ENCODE measurements at regions not wholly inside any gene's neighbourhood (a gene's known extent, or its start where the extent isn't known, plus 50 kb on each side); places are given as distances from the start of the nearest gene placed in this dataset.
"Not testable (repeated sequence)": the region's sequence is repeated elsewhere in the genome, so short reads cannot be mapped to it uniquely, and the experiment has no call there.

DNA sequence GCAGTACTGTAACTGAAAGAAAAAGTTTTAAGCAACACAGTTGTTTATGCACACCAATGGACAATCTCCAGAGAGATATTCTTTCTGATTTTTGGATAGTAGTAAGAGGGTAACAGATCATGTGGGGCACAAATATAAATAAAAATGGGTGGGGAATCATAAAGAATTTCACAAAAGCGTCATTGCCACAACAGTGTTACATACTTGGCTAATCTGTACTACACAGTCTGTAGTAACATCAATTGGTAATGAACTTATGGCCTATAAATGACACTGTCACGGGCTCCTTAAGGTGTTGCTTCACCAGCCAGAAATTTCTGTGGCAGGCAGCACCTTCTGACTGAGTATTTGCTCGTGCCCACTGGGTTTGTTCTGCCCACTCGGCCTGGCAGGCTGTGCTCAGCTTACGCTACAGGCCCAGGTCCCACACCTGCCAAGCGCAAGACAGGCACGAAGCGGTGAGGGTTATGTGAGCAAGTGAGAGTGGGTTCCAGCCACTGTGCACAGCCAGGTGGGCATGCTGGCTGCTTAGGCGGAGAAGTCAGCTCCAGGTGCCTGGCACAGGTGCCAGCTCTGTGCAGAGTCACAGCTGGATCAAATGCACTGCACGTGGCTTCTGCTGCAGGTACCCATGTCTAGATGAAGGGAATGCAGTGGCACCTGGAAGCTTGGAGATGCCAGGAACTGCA, 532.5 kb upstream of the SLC39A10 start:
- DNase-seq, result no peak

DNA sequence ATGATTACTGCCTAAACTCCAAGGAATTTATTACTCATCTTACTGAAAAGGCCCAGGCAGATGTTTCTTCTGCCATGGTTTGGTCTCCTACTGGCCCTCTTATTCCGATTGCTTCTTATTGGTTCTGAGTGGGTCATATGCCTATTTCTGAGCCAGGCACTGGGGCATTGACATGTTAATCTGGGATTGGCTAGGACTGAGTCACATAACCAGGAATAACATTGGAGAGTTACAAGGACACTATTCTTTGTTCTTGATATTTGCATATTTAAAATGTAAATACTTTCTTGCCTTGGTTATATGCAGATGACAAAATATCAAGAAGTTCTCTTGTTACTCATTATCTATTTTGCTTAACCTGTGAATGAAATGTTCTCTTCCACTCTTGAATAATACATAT, 534.4 kb upstream of the SLC39A10 start:
- DNase-seq, result no peak

DNA sequence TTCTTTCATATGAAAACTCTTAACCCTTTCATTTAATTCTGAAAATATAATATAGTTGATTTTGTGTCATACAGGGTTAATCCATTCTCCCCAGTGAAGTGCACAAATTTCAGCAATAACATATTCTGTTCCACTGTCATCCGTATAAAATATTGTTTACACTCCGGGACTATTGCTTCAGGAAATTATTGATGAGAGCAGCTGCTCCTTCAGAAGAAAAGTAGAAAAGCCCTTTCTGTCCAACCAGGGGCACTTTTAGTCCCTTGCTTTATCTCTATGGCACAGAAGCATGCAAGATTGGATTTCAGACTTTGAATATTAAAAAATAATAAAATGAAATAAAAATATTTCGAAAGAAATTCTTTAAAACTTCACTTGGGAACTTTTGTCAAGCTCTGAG, 535.7 kb upstream of the SLC39A10 start:
- no peak for DNase-seq

DNA sequence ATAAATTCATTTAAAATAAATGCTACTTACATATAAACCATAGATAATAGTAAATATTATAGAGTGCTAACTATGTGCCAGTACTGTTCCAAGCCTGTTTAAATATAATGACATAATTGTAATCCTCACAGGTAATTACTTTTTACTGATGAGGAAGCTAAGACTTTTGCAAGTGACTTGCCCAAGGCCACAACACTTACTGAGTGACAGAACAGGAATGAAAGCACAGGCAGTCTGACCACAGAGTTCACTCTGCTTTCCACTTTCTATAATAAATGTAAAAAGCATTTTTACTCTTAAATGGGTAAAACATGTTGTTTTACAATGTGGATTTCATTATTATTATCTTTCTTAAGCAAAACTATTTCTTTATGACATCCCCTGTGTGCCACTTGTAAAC, 537.8 kb upstream of the SLC39A10 start:
- no peak for DNase-seq

DNA sequence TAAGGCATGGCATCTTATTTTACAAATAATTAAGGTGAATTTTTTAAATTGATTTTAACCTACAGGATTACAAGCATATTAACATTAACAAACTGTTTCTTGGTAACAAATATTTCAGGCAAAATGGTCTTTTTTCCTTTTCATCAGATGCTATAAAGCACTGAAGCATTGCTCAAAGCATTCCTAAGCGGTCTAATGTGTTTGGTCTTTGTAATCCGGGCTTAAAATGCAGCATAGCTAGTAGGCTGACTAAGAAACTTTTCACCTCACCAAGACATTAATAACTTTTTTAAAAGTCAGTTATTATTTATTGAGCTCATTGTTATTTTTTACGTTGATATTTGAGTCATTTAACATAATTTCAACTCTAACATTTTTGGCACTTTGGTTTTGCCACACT, 538.8 kb upstream of the SLC39A10 start:
- no peak for DNase-seq

DNA sequence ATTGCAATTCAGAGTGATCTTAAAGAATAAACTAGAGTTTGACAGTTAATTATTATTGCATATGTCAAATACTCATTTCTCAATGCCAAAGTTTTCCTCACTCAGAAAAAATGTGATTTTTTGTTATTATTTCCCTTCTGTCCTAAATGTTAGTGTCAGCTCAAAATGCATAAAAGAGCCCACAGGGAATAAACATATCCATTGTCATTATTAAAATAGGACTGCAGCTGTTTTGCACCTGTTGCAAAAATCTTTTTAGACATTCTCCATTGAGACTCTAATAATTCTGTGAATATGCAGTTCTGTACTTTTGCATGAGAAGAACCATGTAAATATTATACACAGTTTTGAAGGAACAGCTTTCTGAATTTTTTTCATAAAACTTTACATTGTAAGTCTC, 540.0 kb upstream of the SLC39A10 start:
- DNase-seq, result no peak

DNA sequence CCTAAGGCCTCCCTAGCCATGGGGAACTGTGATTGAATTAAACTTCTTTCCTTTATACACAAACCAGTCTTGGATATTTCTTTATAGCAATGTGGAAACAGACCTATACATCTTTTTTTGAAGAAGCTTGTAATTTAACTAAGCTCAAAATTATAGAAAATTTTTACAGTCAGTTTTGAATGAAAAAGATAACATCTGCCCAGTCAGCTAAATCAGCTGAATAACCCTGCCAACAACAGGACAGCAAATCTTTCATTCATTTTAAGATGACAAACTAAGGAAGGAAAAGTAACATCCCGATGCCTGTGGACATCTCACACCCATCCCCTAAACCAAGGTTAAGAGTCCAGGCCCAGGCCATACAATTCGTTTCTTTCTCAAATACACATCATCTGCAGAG, 541.3 kb upstream of the SLC39A10 start:
- DNase-seq, result no peak

DNA sequence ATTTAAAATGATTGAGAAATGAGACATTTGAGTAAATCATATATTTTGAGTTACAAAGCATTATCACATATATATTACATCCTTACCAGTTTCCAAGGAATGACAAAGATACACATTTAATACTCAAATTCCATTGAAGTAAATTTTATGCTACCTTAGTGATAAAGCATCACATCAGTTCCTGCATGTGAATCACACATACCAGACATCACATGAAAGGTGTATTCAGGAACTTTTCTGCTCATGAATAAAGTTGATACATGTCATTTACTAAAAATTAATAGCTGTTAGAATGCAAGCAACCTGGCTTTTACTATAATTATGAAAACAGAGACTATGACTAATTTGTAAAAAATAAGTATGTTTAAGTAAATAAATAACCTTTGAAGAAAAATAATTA, 548.8 kb upstream of the SLC39A10 start:
- DNase-seq, result no peak

DNA sequence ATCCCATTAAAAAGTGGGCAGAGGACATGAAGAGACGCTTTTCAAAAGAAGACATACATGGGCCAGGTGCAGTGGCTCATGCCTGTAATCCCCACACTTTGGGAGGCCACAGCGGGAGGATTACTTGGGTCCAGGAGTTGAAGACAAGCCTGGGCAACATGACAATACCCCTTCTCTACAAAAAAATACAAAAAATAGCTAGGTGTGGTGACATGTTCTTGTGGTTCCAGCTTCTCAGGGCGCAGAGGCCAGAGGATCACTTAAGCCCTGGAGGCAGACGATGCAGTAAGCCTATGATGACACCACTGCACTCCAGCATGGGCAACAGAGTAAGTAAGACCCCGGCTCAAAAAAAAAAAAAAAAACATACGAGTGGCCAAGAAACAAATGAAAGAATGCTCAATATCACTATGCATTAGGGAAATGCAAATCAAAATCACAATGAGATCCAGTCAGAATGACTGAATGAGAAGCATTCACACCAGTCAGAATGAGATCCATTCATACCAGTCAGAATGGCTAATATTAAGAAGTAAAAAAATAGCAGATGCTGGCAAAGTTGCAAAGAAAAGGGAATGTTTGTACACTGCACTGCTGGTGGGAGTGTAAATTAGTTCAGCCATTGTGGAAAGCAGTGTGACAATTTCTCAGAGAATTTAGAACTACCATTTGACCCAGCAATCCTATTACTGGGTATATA, 550.2 kb upstream of the SLC39A10 start:
- no peak for DNase-seq

DNA sequence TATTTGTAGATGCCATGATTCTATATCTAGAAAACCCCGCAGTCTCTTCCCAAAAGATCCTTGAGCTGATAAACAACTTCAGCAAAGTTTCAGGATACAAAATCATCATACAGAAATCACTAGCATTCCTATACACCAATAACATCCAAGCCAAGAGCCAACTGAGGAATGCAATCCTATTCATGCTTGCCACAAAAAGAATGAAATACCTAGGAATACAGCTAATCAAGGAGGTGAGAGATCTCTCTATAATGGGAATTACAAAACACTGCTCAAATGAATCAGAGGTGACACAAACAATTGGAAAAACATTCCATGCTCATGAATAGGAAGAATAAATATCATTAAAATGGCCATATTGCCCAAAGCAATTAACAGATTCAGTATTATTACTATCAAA, 551.4 kb upstream of the SLC39A10 start:
- no peak for DNase-seq

DNA sequence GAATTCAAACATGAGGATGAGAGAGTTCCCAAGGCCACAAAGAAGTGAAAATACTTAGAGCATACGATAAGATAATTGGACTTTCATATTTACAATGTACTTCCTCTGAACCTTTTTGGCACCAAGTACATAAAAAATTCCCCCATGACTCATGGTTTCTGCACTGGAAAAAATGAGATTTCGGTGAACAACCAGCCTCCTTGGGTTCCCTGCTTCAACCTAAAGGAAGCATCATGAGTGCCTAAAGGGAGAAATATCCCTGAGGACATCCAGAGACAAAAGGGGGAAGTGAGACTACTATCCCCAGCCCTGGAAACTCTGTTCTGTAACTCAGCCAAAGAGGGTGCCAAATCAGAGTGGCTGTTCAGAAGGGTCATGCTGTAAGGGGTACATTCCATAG, 562.7 kb upstream of the SLC39A10 start:
- DNase-seq, result no peak

DNA sequence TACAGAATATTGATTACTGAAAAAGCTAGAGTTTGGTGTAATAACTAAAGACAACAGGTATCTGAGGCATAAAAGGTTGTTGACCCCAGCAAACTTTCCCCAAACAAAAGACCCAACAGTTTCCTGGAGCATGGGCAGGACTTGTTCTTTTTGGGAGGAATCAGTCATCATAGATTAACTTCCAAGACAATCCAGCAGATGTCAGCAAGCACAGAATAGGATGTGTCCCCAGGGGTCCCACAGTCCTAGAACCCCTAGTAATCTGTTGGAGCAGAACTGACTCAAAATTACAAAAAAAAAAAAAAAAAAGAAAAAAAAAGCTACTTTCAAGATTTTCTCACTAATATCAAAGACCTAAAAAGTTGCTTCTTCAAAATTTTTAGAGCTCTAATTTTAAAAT, 564.7 kb upstream of the SLC39A10 start:
- no peak for DNase-seq

DNA sequence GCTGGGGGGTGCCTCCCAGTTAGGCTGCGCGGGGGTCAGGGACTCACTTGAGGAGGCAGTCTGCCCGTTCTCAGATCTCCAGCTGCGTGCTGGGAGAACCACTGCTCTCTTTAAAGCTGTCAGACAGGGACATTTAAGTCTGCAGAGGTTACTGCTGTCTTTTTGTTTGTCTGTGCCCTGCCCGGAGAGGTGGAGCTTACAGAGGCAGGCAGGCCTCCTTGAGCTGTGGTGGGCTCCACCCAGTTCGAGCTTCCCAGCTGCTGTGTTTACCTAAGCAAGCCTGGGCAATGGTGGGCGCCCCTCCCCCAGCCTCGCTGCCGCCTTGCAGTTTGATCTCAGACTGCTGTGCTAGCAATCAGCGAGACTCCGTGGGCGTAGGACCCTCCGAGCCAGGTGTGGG, 584.2 kb upstream of the SLC39A10 start:
- DNase-seq, result not testable (repeated sequence)

DNA sequence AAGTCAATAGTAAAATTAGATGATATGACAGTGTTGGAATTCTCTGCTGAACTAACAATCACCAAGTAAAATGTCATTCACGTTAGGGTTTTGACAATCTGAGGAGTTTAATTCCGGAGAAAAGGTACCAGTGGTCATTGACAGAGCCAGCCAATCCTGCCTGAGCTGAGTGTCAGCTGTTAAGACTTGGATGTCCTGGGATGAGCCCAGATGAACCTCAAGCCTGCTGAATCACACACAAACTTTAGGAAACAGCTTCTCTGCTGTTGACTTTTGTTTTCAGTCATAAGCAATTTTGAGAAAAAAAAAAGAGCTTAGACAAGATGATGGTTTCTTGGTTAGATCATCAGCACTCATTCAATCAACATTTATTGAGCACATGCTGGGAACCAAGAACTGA, 600.0 kb upstream of the SLC39A10 start:
- no peak for DNase-seq

DNA sequence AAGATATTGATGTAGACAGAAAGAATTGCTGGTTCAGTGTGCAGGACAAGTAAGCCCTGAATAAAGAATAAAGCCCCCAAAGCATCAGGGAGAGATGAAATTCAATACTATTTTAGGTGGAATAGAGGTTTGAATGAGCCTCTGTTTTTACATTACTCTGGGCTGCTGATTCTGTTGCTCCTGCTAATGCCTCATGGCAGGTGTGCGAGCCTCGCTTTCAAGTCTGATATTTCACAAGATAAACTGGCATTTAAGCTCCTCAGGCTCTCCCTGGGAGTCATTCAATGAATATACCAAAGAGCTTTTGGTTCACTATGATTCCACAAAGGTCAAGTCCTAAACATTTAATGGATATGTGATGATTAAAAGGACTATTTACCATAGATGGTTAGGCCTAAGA, 601.0 kb upstream of the SLC39A10 start:
- DNase-seq, result no peak

DNA sequence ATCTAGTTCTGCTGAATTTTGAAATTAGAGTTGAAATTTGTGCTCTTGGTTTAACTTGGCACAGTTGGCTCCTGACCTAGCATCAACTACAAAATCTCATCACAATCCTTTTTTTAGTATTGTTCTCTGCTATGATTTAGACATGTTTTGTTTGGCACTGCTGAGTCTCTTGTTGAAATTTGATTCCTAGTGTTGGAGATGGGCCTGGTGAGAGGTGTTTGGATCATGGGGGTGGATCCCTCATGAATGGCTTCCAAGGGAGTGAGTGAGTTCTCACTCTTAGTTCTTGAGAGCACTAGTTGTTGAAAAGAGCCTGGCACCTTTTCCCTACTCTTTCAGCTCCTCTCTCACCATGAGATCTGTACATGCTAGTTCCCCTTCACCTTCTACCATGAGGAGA, 605.6 kb upstream of the SLC39A10 start:
- DNase-seq, result no peak

DNA sequence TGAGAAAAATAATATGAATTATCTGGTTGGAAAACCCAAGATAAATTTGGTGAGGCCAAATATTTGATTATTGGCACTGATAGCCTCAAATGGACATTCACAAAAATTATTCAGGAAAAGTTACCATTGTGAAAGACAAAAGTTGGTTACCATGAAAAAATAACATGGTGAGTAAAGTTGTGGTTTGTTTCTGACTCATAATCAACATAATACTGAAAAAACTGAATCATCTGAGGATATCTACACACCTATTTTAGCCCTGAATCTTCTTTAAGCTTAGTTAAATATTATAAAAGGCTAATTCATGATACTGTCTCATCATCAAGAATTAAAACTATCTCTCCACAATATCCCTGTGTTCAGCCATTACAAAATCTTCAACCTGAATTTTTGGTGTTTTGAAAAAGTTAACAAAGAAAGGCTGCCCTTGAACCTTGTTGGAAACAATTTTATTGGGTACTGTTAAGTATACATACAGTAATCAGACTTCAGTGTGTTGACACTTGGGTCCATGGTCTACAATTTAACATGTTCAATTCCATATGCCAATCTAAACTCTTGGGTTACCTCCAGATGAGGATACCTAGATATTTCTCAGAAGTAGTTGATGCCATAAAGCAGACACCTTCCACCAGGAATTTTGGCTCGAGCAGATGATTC, 607.5 kb upstream of the SLC39A10 start:
- no peak for DNase-seq

DNA sequence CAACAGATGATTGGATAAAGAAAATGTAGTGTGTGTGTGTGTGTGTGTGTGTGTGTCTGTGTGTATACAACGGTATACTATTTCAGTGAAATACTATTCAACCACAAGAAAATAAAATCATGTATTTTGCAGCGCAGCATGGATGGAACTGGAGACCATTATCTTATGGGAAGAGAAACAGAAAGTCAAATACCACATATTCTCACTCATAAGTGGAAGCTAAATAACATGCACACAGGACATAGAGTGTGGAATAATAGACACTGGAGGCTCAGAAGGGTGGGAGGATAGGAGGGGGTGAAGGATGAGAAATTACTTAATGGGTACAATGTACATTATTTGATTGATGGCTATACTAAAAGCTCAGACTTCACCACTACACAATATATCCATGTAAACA, 609.1 kb upstream of the SLC39A10 start:
- DNase-seq, result no peak

DNA sequence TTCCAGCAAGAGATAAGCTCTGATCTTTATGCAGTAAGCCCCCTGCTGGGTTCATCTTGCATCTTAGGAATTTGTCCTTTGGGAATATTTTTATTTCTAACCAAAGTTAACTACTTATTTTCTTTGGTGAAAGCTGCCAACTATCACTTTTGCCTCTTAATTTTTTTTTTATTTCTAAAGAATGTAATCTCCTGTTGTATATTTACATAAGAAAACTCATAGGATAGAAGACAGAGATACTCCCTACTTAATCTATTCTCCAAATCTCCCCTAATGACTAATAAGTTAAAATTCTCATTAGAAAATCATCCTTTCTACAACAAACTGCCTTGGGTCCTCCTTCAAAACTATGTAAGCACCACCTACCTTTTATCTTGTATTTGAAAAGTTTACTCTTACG, 612.2 kb upstream of the SLC39A10 start:
- DNase-seq, result no peak

DNA sequence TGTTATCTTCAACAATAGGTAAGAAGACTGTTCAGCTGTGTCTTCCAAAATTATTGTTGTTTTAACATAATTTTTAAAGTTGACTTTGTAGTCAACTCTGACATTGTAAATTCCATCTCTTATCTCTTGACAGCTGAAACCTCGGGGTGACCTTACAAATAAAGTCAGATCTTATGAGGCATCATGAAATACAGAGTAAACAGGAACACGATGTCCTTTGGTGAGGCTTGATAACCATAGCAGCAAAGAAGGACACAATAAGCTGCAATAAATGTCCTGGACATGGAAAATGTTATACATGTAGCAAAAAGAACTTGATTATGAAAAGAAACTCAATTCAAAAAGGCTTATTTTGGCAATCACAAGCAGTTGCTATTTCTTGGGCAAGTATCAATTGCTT, 618.9 kb upstream of the SLC39A10 start:
- no peak for DNase-seq

DNA sequence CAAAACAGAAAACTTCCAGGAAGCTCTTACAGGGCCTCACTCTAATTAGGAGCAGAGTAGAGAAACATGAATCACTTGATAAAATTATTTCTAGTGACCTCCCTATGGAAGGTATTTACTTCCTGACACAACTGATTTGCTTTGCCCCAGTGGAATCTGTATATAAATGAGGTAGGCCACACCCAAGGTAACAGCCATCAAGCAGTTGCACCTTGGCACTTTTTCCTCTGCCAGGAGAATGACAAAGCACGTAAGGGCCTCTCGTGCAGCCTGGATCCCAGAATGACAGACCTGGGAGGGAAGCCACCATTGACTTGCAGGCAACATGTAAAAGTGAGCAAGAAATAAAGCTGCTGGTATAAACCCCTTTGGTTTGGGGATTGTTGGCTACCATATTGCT, 620.0 kb upstream of the SLC39A10 start:
- no peak for DNase-seq

DNA sequence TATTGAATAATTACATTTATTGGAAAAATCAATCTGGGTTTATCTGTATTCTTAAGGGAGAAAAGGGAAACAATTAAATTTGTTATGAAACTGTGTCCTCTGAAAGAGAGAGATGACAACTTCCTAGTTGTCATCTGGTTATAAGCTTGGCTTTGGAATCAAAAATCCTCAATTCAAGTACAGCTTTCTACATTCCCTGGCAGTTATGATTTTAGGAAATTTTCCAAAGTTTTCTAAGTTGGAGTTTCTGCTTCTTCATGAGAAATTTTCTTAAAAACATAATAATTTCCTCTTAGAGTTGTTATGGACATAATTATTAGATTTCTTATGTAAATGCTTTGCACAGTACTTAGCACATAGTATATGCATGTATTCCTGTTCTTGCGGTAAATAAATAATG, 625.6 kb upstream of the SLC39A10 start:
- no peak for DNase-seq

DNA sequence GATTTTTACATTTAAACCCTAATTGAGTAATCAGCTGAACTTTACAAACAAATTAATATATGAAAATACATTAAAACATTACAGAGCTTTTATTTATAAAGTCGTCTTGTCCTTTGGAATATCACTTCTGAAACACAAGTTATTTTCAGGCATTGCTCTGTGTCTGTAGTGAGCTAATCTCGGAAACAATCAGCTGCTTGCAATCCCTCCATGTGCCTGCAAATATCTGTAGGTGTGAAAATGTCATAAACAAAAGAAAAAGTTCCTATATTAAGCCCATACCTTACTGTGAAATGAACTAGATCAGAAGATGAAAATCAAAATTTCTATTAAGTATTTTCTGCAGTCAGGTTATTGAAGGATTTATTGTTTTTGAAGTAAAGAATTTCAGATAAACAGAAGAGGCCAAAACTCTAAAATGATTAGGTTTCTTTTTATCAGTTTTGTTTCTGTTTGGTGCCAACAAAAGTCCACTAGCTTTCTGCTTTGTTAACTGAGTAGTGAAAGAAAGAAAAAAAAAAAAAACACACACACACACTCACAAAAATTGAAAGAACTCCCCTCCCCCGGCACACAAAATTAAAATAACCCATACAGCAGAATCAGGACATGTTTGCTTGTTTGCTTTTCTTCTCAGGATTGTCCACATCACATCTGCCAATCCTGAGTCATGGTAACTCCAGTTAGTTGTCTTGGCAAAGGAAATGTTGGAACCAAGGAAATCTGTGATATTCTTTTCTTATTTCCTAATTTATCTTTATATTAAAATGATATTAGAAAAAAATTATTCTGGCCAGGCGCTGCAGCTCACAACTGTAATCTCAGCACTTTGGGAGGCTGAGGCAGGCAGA, 627.0 kb upstream of the SLC39A10 start:
- no peak for DNase-seq

DNA sequence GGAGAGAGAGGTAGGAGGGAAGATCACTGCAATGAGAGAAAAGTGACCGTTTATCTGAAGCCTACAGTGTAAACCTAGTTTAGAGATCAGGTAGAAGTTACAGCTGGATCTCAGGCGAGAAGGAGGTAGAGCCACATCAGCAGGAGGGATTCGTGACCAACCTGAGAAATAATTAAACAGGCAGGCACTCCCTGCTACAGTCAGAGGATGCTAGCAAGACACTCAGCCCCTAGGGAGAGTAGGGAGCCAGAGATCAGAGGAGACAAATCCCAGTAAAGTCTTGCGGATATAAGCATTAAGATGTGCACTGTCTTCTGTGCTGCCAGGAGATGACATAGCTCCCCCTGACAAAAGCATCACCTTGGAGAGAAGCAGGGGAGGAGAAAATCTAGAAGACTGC, 629.1 kb upstream of the SLC39A10 start:
- DNase-seq, result no peak

Measured in stimulated activated CD4-positive, alpha-beta T cell treated with anti-CD3 and anti-CD28 coated beads, Interleukin-4, amount 100 ng/mL, for 1 hour (primary cell).